HCT116 (cell line): ENCODE measurements at regions not wholly inside any gene's neighbourhood (a gene's known extent, or its start where the extent isn't known, plus 50 kb on each side); places are given as distances from the start of the nearest gene placed in this dataset.

Experiments used
- EGR1 ChIP-seq: IDR thresholded peaks from 2 replicates; pipeline ENCODE4 v1.6.1; 2012; ENCODE audit warnings: low read depth
- EZH2 ChIP-seq: fragments of 200-600 bp; sonication (generic); IDR thresholded peaks from 2 replicates; pipeline ENCODE4 v1.6.1; 2017; ENCODE audit warnings: antibody characterized with exemption, mixed run types
- POLR2A ChIP-seq: IDR thresholded peaks from 2 replicates; pipeline ENCODE4 v1.7.0; 2011; ENCODE audit warnings: borderline replicate concordance; ENCODE audit not compliant: insufficient read depth, insufficient read length; ENCODE audit errors: extremely low read depth
- TF ChIP-seq, protein P1 (sequence below), 3 experiments: fragments of 200-600 bp in 1 of 3; sonication (generic) in 1 of 3; IDR thresholded peaks in 2 of 3; conservative IDR thresholded peaks in 1 of 3; 2 replicates each; pipeline ENCODE4 v1.5.1; 2012 to 2017; ENCODE audit warnings: low read depth in 2 of 3, low read length in 2 of 3, antibody characterized with exemption in 1 of 3, borderline replicate concordance in 1 of 3, control low read depth in 1 of 3, mild to moderate bottlenecking in 1 of 3, mixed read lengths in 1 of 3, mixed run types in 1 of 3, moderate library complexity in 1 of 3; ENCODE audit not compliant: insufficient read depth in 1 of 3
- TF ChIP-seq, protein P2 (sequence below): IDR thresholded peaks from 2 replicates; pipeline ENCODE4 v1.6.1; 2011; ENCODE audit warnings: mild to moderate bottlenecking, low read length, moderate library complexity; ENCODE audit not compliant: insufficient replicate concordance; ENCODE audit errors: extremely low read depth
- TF ChIP-seq, protein P3 (sequence below): IDR thresholded peaks from 2 replicates; pipeline ENCODE4 v1.6.1; 2012; ENCODE audit warnings: low read depth

DNA sequence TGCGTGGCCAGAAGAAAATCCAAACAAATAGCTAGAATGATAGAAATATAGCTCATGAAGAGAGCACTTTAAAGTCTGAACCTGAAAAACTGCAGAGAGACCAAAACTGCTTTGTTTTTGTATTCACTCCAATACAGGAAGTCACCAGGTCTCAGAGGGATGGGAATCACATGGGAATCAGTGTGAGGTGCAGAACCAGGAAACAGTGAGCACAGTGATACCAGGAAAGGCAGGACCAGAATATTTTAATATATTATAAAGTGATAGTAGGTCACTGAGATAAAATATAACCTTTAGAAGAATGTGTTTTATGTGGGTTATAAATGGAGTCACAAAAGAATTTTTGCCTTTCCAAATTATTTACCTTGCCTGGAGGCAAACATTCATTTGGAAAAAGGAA lies 277.3 kb downstream of the CASP12 start:
- TF ChIP-seq, protein P1, sequence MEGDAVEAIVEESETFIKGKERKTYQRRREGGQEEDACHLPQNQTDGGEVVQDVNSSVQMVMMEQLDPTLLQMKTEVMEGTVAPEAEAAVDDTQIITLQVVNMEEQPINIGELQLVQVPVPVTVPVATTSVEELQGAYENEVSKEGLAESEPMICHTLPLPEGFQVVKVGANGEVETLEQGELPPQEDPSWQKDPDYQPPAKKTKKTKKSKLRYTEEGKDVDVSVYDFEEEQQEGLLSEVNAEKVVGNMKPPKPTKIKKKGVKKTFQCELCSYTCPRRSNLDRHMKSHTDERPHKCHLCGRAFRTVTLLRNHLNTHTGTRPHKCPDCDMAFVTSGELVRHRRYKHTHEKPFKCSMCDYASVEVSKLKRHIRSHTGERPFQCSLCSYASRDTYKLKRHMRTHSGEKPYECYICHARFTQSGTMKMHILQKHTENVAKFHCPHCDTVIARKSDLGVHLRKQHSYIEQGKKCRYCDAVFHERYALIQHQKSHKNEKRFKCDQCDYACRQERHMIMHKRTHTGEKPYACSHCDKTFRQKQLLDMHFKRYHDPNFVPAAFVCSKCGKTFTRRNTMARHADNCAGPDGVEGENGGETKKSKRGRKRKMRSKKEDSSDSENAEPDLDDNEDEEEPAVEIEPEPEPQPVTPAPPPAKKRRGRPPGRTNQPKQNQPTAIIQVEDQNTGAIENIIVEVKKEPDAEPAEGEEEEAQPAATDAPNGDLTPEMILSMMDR (IDR thresholded peaks at IDR 0.05 in 2 of 3, conservative IDR thresholded peaks at IDR 0.05 in 1 of 3; ENCODE audit: borderline replicate concordance in 1 of 3, insufficient read depth in 1 of 3, low read depth in 2 of 3, low read length in 2 of 3) = no peak
- TF ChIP-seq, protein P2, sequence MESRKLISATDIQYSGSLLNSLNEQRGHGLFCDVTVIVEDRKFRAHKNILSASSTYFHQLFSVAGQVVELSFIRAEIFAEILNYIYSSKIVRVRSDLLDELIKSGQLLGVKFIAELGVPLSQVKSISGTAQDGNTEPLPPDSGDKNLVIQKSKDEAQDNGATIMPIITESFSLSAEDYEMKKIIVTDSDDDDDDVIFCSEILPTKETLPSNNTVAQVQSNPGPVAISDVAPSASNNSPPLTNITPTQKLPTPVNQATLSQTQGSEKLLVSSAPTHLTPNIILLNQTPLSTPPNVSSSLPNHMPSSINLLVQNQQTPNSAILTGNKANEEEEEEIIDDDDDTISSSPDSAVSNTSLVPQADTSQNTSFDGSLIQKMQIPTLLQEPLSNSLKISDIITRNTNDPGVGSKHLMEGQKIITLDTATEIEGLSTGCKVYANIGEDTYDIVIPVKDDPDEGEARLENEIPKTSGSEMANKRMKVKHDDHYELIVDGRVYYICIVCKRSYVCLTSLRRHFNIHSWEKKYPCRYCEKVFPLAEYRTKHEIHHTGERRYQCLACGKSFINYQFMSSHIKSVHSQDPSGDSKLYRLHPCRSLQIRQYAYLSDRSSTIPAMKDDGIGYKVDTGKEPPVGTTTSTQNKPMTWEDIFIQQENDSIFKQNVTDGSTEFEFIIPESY = no peak
- TF ChIP-seq POLR2A (no peak), EGR1 (no peak), EZH2 (no peak)
- TF ChIP-seq, protein P3, sequence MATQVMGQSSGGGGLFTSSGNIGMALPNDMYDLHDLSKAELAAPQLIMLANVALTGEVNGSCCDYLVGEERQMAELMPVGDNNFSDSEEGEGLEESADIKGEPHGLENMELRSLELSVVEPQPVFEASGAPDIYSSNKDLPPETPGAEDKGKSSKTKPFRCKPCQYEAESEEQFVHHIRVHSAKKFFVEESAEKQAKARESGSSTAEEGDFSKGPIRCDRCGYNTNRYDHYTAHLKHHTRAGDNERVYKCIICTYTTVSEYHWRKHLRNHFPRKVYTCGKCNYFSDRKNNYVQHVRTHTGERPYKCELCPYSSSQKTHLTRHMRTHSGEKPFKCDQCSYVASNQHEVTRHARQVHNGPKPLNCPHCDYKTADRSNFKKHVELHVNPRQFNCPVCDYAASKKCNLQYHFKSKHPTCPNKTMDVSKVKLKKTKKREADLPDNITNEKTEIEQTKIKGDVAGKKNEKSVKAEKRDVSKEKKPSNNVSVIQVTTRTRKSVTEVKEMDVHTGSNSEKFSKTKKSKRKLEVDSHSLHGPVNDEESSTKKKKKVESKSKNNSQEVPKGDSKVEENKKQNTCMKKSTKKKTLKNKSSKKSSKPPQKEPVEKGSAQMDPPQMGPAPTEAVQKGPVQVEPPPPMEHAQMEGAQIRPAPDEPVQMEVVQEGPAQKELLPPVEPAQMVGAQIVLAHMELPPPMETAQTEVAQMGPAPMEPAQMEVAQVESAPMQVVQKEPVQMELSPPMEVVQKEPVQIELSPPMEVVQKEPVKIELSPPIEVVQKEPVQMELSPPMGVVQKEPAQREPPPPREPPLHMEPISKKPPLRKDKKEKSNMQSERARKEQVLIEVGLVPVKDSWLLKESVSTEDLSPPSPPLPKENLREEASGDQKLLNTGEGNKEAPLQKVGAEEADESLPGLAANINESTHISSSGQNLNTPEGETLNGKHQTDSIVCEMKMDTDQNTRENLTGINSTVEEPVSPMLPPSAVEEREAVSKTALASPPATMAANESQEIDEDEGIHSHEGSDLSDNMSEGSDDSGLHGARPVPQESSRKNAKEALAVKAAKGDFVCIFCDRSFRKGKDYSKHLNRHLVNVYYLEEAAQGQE = no peak
